Testis (tissue), 2 donors: ENCODE measurements at regions not wholly inside any gene's neighbourhood (a gene's known extent, or its start where the extent isn't known, plus 50 kb on each side); places are given as distances from the start of the nearest gene placed in this dataset.

Experiments
- DNase-seq: peaks from one replicate; pipeline ENCODE4 v3.0.0-alpha.2; 2019
- H3K27ac ChIP-seq, 2 donors: fragments of 200-600 bp; sonication (generic); one replicate each; pipeline ENCODE4 v1.5.1; 2019
- H3K27me3 ChIP-seq: fragments of 200-600 bp; sonication (generic); one replicate; pipeline ENCODE4 v1.5.1; 2019
- H3K36me3 ChIP-seq: fragments of 200-600 bp; sonication (generic); one replicate; pipeline ENCODE4 v1.5.1; 2017; ENCODE audit warnings: low read depth; ENCODE audit errors: missing control alignments
- H3K4me1 ChIP-seq: fragments of 200-600 bp; sonication (generic); one replicate; pipeline ENCODE4 v1.5.1; 2019
- H3K4me3 ChIP-seq, 2 donors: fragments of 200-600 bp; sonication (generic); one replicate each; pipeline ENCODE4 v1.5.1; 2017 to 2019
- H3K9me3 ChIP-seq: fragments of 200-600 bp; sonication (generic); one replicate; pipeline ENCODE4 v1.5.1; 2017
- CTCF ChIP-seq, 3 experiments: fragments of 450-650 bp in 2 of 3; fragments of 200-600 bp in 1 of 3; sonication (generic) in 1 of 3; IDR thresholded peaks; one replicate each; pipeline ENCODE4 v1.5.1; 2016 to 2019; ENCODE audit warnings: antibody characterized with exemption in 3 of 3, mild to moderate bottlenecking in 2 of 3, moderate library complexity in 1 of 3
- POLR2A ChIP-seq: fragments of 450-650 bp; IDR thresholded peaks from one replicate; pipeline ENCODE4 v1.6.1; 2017; ENCODE audit warnings: antibody characterized with exemption, mild to moderate bottlenecking, moderate library complexity
- WGBS, 2 donors: methylation state at CpG; one replicate each; pipeline ENCODE4 v1.1.5; 2018; 5-methylcytosine and 5-hydroxymethylcytosine counted together
- intact Hi-C: fragments of 100-400 bp; cut with DNase I; formaldehyde crosslinking; loops from one replicate; pipeline ENCODE4 v1.15.1; 2023; ENCODE audit warnings: low total_unique reads

- H3K4me1 ChIP-seq = no peaks in the 10 kb centered on the region
- H3K27me3 ChIP-seq = no peaks in the 10 kb centered on the region
- H3K4me3 ChIP-seq = no peak overlapping the region
- WGBS, 2 donors = 69 to 76% methylated on average over 6 of the region's 6 CpGs
- no peak for DNase-seq
- H3K27ac ChIP-seq = no peak overlapping the region
- no peaks in the 10 kb centered on the region for H3K36me3 ChIP-seq
- TF ChIP-seq POLR2A (no peak), CTCF (IDR thresholded peaks at IDR 0.05) (no peak)
- intact Hi-C loops = no loop called here
- H3K9me3 ChIP-seq = no peaks in the 10 kb centered on the region
Measured at GRCh38 chr5:106321242-106321641, 1349.5 kb downstream of the EFNA5 start.

- H3K36me3 ChIP-seq = no peaks in the 10 kb centered on the region
- WGBS, 2 donors = 51 to 56% methylated on average over 2 of the region's 2 CpGs
Measured at GRCh38 chr5:106314221-106314824, 1356.4 kb downstream of the EFNA5 start.

GRCh38 chr5:106312360-106312759 lies 1358.4 kb downstream of the EFNA5 start:
- no peak for TF ChIP-seq CTCF (IDR thresholded peaks at IDR 0.05)
- TF ChIP-seq POLR2A = no peak
- no peaks in the 10 kb centered on the region for H3K4me1 ChIP-seq

More at GRCh38 chr5:106314221-106314824, 1356.4 kb downstream of the EFNA5 start:
- Histone ChIP-seq H3K4me3 (no peak overlapping the region), H3K27me3 (no peaks in the 10 kb centered on the region), H3K27ac (no peak overlapping the region), H3K4me1 (no peaks in the 10 kb centered on the region), H3K9me3 (no peaks in the 10 kb centered on the region)
- no peak for TF ChIP-seq POLR2A
- TF ChIP-seq CTCF (IDR thresholded peaks at IDR 0.05) = no peak
- intact Hi-C loops = no loop called here
- no peak for DNase-seq

GRCh38 chr5:106311230-106311915 lies 1359.4 kb downstream of the EFNA5 start:
- WGBS, 2 donors = 63 to 73% methylated on average over 2 of the region's 2 CpGs
- Histone ChIP-seq H3K9me3 (no peaks in the 10 kb centered on the region), H3K27me3 (no peaks in the 10 kb centered on the region), H3K36me3 (no peaks in the 10 kb centered on the region), H3K4me3 (no peak overlapping the region), H3K27ac (no peak overlapping the region), H3K4me1 (no peaks in the 10 kb centered on the region)
- DNase-seq = no peak
- intact Hi-C loops = no loop called here
- no peak for TF ChIP-seq POLR2A
- TF ChIP-seq CTCF (IDR thresholded peaks at IDR 0.05) = no peak

More at GRCh38 chr5:106312360-106312759, 1358.4 kb downstream of the EFNA5 start:
- H3K27me3 ChIP-seq = no peaks in the 10 kb centered on the region
- no peak overlapping the region for H3K4me3 ChIP-seq
- H3K9me3 ChIP-seq = no peaks in the 10 kb centered on the region
- DNase-seq = no peak
- intact Hi-C loops = no loop called here
- no peaks in the 10 kb centered on the region for H3K36me3 ChIP-seq
- H3K27ac ChIP-seq = no peak overlapping the region

GRCh38 chr5:106307265-106307664 lies 1363.5 kb downstream of the EFNA5 start:
- TF ChIP-seq POLR2A (no peak), CTCF (IDR thresholded peaks at IDR 0.05) (no peak)
- Histone ChIP-seq H3K4me1 (no peaks in the 10 kb centered on the region), H3K4me3 (no peak overlapping the region), H3K27ac (no peak overlapping the region), H3K27me3 (no peaks in the 10 kb centered on the region), H3K9me3 (no peaks in the 10 kb centered on the region), H3K36me3 (no peaks in the 10 kb centered on the region)
- WGBS, 2 donors = 87 to 88% methylated on average over 5 of the region's 5 CpGs
- DNase-seq = no peak
- intact Hi-C loops = no loop called here
